H1 (cell line): ENCODE measurements at regions not wholly inside any gene's neighbourhood (a gene's known extent, or its start where the extent isn't known, plus 50 kb on each side); places are given as distances from the start of the nearest gene placed in this dataset.

ENCODE experiments used
- CTCF ChIA-PET: fragments of 300-600 bp; sonication (Branson Sonifier 250); formaldehyde crosslinking; loops from one replicate; lab custom pipeline; 2021; ENCODE audit not compliant: partially characterized antibody; lab: Charles Lee
- POLR2A ChIA-PET: fragments of 300-600 bp; sonication (Branson Sonifier 250); formaldehyde crosslinking; loops from one replicate; lab custom pipeline; 2021; ENCODE audit warnings: inconsistent platforms; ENCODE audit not compliant: partially characterized antibody; lab: Charles Lee
- DNase-seq, 2 experiments: peaks; one replicate each; pipeline versions ENCODE4 v3.0.0 to v3.0.0-alpha.2; 2010 to 2022; ENCODE audit warnings: low spot score in 2 of 2, low read depth in 1 of 2, mixed read lengths in 1 of 2
- FAIRE-seq: peaks from 2 replicates; lab custom pipeline; 2011; peaks lifted over from hg19 to GRCh38; lab: Jason Lieb, UNC
- H2AFZ ChIP-seq: 2 replicates; pipeline ENCODE4 v1.8.1; 2012; ENCODE audit warnings: low read length, inconsistent platforms
- H2AK5ac ChIP-seq: 2 replicates; pipeline ENCODE4 v1.6.1; 2013; ENCODE audit warnings: low read depth, low read length
- H2BK120ac ChIP-seq: replicated peaks from 2 replicates; pipeline ENCODE3; 2013; ENCODE audit warnings: low read depth, low read length, inconsistent platforms
- H2BK12ac ChIP-seq: 2 replicates; pipeline ENCODE4 v1.6.1; 2013; ENCODE audit warnings: low read depth, low read length
- H2BK15ac ChIP-seq: 2 replicates; pipeline ENCODE4 v1.6.1; 2013; ENCODE audit warnings: low read length
- H2BK20ac ChIP-seq: 2 replicates; pipeline ENCODE4 v1.6.1; 2013; ENCODE audit warnings: low read length
- H2BK5ac ChIP-seq: 2 replicates; pipeline ENCODE4 v1.6.1; 2013; ENCODE audit warnings: low read depth, low read length
- H3K14ac ChIP-seq: 2 replicates; pipeline ENCODE4 v1.6.1; 2013; ENCODE audit warnings: inconsistent platforms; ENCODE audit not compliant: insufficient read length
- H3K18ac ChIP-seq: 2 replicates; pipeline ENCODE4 v1.6.1; 2013; ENCODE audit warnings: low read length; ENCODE audit errors: extremely low read depth
- H3K23ac ChIP-seq: 2 replicates; pipeline ENCODE4 v1.6.1; 2013; ENCODE audit warnings: inconsistent platforms; ENCODE audit not compliant: insufficient read length
- H3K23me2 ChIP-seq: 2 replicates; pipeline ENCODE4 v1.6.1; 2013; ENCODE audit warnings: low read depth, low read length
- H3K27ac ChIP-seq: 2 replicates; pipeline ENCODE4 v1.6.1; 2011; ENCODE audit warnings: low read depth, low read length, inconsistent platforms
- H3K27me3 ChIP-seq, 4 experiments: replicated peaks in 1 of 4; 1 replicate in 1 of 4; 2 replicates in 3 of 4; pipeline versions ENCODE4 v1.6.1 to v1.8.1; 2011 to 2013; ENCODE audit warnings: low read length in 3 of 4, mild to moderate bottlenecking in 3 of 4, inconsistent platforms in 2 of 4, mixed read lengths in 2 of 4, moderate library complexity in 1 of 4; ENCODE audit not compliant: control insufficient read depth in 3 of 4, insufficient read depth in 3 of 4; ENCODE audit errors: extremely low read depth in 1 of 4
- H3K36me3 ChIP-seq, 4 experiments: 2 replicates each; pipeline versions ENCODE4 v1.6.1 to v1.8.1; 2011 to 2013; ENCODE audit warnings: mild to moderate bottlenecking in 4 of 4, low read length in 3 of 4, moderate library complexity in 2 of 4, control low read depth in 1 of 4, inconsistent platforms in 1 of 4; ENCODE audit not compliant: insufficient read depth in 4 of 4, control insufficient read depth in 2 of 4
- H3K4ac ChIP-seq: replicated peaks from 2 replicates; pipeline ENCODE3; 2013; ENCODE audit warnings: low read length, low read depth, mixed read lengths, inconsistent platforms; ENCODE audit not compliant: insufficient read length
- H3K4me1 ChIP-seq, 4 experiments: replicated peaks in 1 of 4; 1 replicate in 1 of 4; 2 replicates in 3 of 4; pipeline versions ENCODE4 v1.6.1 to v1.8.1; 2011 to 2013; ENCODE audit warnings: low read length in 3 of 4, inconsistent platforms in 2 of 4, mixed read lengths in 1 of 4; ENCODE audit not compliant: insufficient read depth in 4 of 4, control insufficient read depth in 3 of 4
- H3K4me2 ChIP-seq, 2 experiments: 2 replicates each; pipeline versions ENCODE4 v1.6.1 to v1.8.1; 2011 to 2013; ENCODE audit warnings: low read depth in 2 of 2, low read length in 2 of 2, control low read depth in 1 of 2, inconsistent platforms in 1 of 2, mild to moderate bottlenecking in 1 of 2; ENCODE audit not compliant: insufficient read depth in 1 of 2
- H3K4me3 ChIP-seq, 4 experiments: fragments of 200-600, 300-600 bp in 1 of 4; sonication (generic), shearing (Covaris generic), sonication (Bioruptor Twin) in 1 of 4; 2 replicates each; pipeline versions ENCODE4 v1.5.1 to v1.8.1; 2011 to 2016; ENCODE audit warnings: low read length in 4 of 4, low read depth in 3 of 4, control low read depth in 2 of 4, inconsistent platforms in 2 of 4, mild to moderate bottlenecking in 2 of 4, mixed read lengths in 1 of 4, moderate library complexity in 1 of 4; ENCODE audit not compliant: insufficient read depth in 2 of 4; ENCODE audit errors: extremely low read depth in 1 of 4
- H3K56ac ChIP-seq: replicated peaks from 2 replicates; pipeline ENCODE3; 2013; ENCODE audit warnings: low read depth, mild to moderate bottlenecking, mixed read lengths, low read length, inconsistent platforms; ENCODE audit not compliant: insufficient read length
- H3K79me1 ChIP-seq: 2 replicates; pipeline ENCODE4 v1.6.1; 2013; ENCODE audit warnings: low read depth, low read length, control low read depth
- H3K79me2 ChIP-seq, 2 experiments: 2 replicates each; pipeline versions ENCODE4 v1.6.1 to v1.8.1; 2012 to 2013; ENCODE audit warnings: low read length in 2 of 2, mild to moderate bottlenecking in 2 of 2, inconsistent platforms in 1 of 2; ENCODE audit not compliant: insufficient read depth in 2 of 2, control insufficient read depth in 1 of 2
- H3K9ac ChIP-seq, 4 experiments: replicated peaks in 1 of 4; 1 replicate in 1 of 4; 2 replicates in 3 of 4; pipeline versions ENCODE4 v1.6.1 to v1.8.1; 2011 to 2013; ENCODE audit warnings: low read depth in 3 of 4, low read length in 3 of 4, control low read depth in 2 of 4, mild to moderate bottlenecking in 2 of 4, moderate library complexity in 2 of 4, inconsistent platforms in 1 of 4; ENCODE audit errors: extremely low read depth in 1 of 4
- H3K9me3 ChIP-seq, 2 experiments: 2 replicates each; pipeline versions ENCODE4 v1.6.1 to v1.8.1; 2012 to 2013; ENCODE audit warnings: mild to moderate bottlenecking in 2 of 2, moderate library complexity in 2 of 2, control low read depth in 1 of 2, inconsistent platforms in 1 of 2, low read depth in 1 of 2, low read length in 1 of 2, mixed read lengths in 1 of 2; ENCODE audit not compliant: insufficient read depth in 2 of 2
- H4K20me1 ChIP-seq, 2 experiments: replicated peaks in 1 of 2; 2 replicates each; pipeline versions ENCODE3 to v1.8.1; 2011 to 2013; ENCODE audit warnings: inconsistent platforms in 2 of 2, low read length in 2 of 2, mild to moderate bottlenecking in 1 of 2; ENCODE audit not compliant: insufficient read depth in 2 of 2, control insufficient read depth in 1 of 2
- H4K5ac ChIP-seq: 2 replicates; pipeline ENCODE4 v1.6.1; 2013; ENCODE audit warnings: low read length, low read depth, mixed read lengths, inconsistent platforms; ENCODE audit not compliant: insufficient read length
- H4K8ac ChIP-seq: 2 replicates; pipeline ENCODE4 v1.8.0; 2013; ENCODE audit warnings: mild to moderate bottlenecking, moderate library complexity, low read length, inconsistent platforms; ENCODE audit not compliant: insufficient read depth; ENCODE audit errors: extremely low read depth
- H4K91ac ChIP-seq: replicated peaks from 2 replicates; pipeline ENCODE3; 2013; ENCODE audit warnings: low read length, mixed read lengths, inconsistent platforms; ENCODE audit not compliant: insufficient read length
- BACH1 ChIP-seq: IDR thresholded peaks from 2 replicates; pipeline ENCODE4 v1.6.1; 2012; ENCODE audit warnings: low read length, improper control_type of control experiment
- EZH2 ChIP-seq: fragments of 200-600 bp; sonication (generic); IDR thresholded peaks from 2 replicates; pipeline ENCODE4 v1.7.1; 2012; ENCODE audit warnings: low read depth, mild to moderate bottlenecking, moderate library complexity, low read length, inconsistent platforms; ENCODE audit not compliant: severe bottlenecking
- GTF2F1 ChIP-seq: IDR thresholded peaks from 2 replicates; pipeline ENCODE4 v1.6.1; 2012; ENCODE audit warnings: low read depth, low read length, improper control_type of control experiment, borderline replicate concordance
- POU5F1 ChIP-seq: IDR thresholded peaks from 2 replicates; pipeline ENCODE4 v1.6.1; 2011; ENCODE audit warnings: low read depth, mild to moderate bottlenecking, low read length, moderate library complexity
- RBBP5 ChIP-seq: IDR thresholded peaks from 2 replicates; pipeline ENCODE4 v1.7.1; 2012; ENCODE audit warnings: low read depth, mild to moderate bottlenecking, inconsistent platforms, low read length, moderate library complexity, borderline replicate concordance
- RFX5 ChIP-seq: IDR thresholded peaks from 2 replicates; pipeline ENCODE4 v1.6.1; 2011; ENCODE audit warnings: low read depth, low read length, improper control_type of control experiment, borderline replicate concordance
- SAP30 ChIP-seq: fragments of 300-600 bp; sonication (generic); IDR thresholded peaks from 2 replicates; pipeline ENCODE4 v1.7.1; 2012; ENCODE audit warnings: low read length, moderate library complexity, mild to moderate bottlenecking, inconsistent platforms; ENCODE audit not compliant: insufficient read depth, insufficient replicate concordance
- SIX5 ChIP-seq: IDR thresholded peaks from 2 replicates; pipeline ENCODE4 v1.6.1; 2011; ENCODE audit warnings: mild to moderate bottlenecking, low read depth, low read length
- SP1 ChIP-seq: IDR thresholded peaks from 2 replicates; pipeline ENCODE4 v1.6.1; 2011; ENCODE audit warnings: low read depth, low read length
- TAF7 ChIP-seq: optimal IDR thresholded peaks from 2 replicates; pipeline ENCODE3; 2011; ENCODE audit warnings: low read depth, mild to moderate bottlenecking, inconsistent platforms, low read length, moderate library complexity, borderline replicate concordance
- TBP ChIP-seq: IDR thresholded peaks from 2 replicates; pipeline ENCODE4 v1.6.1; 2011; ENCODE audit warnings: low read depth, low read length, improper control_type of control experiment
- TEAD4 ChIP-seq: IDR thresholded peaks from 2 replicates; pipeline ENCODE4 v1.6.1; 2012; ENCODE audit warnings: low read depth, low read length, inconsistent platforms, mixed read lengths
- WGBS, 2 experiments: shearing (Covaris generic) in 1 of 2; methylation state at CpG; one replicate each; pipeline versions ENCODE4 v1.1.6 to v1.1.7; 2013 to 2015; ENCODE audit warnings: low lambda C conversion rate in 2 of 2, mixed read lengths in 2 of 2, inconsistent platforms in 1 of 2, low coverage in 1 of 2, missing lambda C conversion rate in 1 of 2; ENCODE audit not compliant: insufficient replicate concordance in 2 of 2, insufficient coverage in 1 of 2, insufficient read length in 1 of 2; ENCODE audit errors: extremely low coverage in 1 of 2, missing lambda C conversion rate in 1 of 2; 5-methylcytosine and 5-hydroxymethylcytosine counted together

DNA sequence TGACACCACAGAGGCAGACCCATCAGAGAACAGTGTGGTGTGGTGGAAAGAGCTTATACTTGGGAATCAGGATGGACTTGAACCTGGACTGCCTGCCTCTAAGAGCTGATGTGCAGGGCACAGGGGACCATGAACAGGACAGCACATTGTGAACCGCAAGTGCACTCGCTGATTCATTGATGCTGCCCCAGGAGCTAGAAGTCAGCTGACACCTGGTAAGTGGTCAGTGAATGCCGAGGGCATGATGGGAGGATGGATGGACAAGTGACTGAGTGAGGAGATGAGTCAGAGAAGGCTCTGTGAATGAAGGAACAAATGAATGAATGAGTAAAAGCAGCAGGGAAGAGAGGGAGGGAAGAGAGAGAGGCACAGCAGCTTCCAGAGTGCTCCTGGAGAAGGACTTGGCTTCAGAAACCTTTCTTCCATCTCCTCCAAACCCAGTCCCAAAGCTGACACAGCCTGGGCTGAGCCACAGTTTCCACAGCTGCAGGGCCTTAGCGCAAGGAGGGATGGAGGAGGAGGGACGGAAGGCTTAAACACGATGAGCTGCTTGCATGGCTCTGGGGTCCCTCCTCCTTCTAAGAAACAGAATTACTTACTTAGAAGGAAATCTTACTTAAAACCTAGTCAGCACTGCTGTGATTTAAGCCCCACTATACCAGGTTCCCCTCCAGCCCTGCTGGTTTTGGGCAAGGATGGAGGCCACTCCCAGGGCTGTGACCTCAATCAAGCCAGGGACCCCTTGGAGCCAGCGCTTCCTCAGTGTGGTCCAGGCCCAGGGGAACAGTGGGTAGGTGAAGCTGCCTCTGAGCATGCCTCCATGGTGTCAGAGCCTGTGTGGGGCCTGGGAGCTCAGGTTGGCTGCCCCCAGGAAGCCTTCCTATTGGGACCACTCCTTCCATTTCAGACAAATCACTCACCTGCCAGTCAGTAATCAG, 184.6 kb downstream of the TMEM132E start:
- no peaks in the 10 kb centered on the region for H3K79me2 ChIP-seq
- no peak overlapping the region for H3K14ac ChIP-seq
- H3K4ac ChIP-seq, result no peak overlapping the region
- no peak overlapping the region for H3K56ac ChIP-seq
- no peaks in the 10 kb centered on the region for H3K79me1 ChIP-seq
- H2BK20ac ChIP-seq, result no peak overlapping the region
- H3K27ac ChIP-seq, result no peak overlapping the region
- ChIA-PET CTCF (interaction anchor here (0.6 to 1.1 kb wide), 4 partner anchors 44 to 1304 kb away, joined by 3 read pairs; no protein-coding TSS in a partner anchor), POLR2A (no interaction called here)
- no peak overlapping the region for H3K18ac ChIP-seq
- WGBS, 2 experiments, result 90% methylated on average over 6 of the region's 7 CpGs; no CpG with 5 or more reads in 1 of the 2 experiments
- DNase-seq (no peak), FAIRE-seq (no peak)
- H3K27me3 ChIP-seq, result no peaks in the 10 kb centered on the region; a peak in 1 of 7 replicates
- H2BK5ac ChIP-seq, result peak overlapping the region; percentile 40; the same call in 1 of the 2 replicates
- H3K9me3 ChIP-seq, result no peaks in the 10 kb centered on the region
- no peaks in the 10 kb centered on the region for H3K23me2 ChIP-seq
- no peak overlapping the region for H3K9ac ChIP-seq
- H2BK12ac ChIP-seq, result peak overlapping the region; percentile 75; the same call in 1 of the 2 replicates
- peak overlapping the region; percentile 93; the same call in 1 of the 2 replicates for H2BK15ac ChIP-seq
- no peak overlapping the region for H4K5ac ChIP-seq
- no peak overlapping the region; the same call in 1 of the 2 replicates for H2AK5ac ChIP-seq
- no peak overlapping the region for H3K4me3 ChIP-seq
- no peaks in the 10 kb centered on the region for H4K20me1 ChIP-seq
- H4K91ac ChIP-seq, result peak overlapping the region; percentile 16
- H3K36me3 ChIP-seq, result no peaks in the 10 kb centered on the region; a peak in 1 of 8 replicates
- H4K8ac ChIP-seq, result no peak overlapping the region
- H3K23ac ChIP-seq, result no peak overlapping the region
- H2AFZ ChIP-seq, result no peak overlapping the region
- peaks cover 2 to 14% (median 6%) of the 10 kb centered on the region in 4 experiments; a peak in 5 of 7 replicates for H3K4me1 ChIP-seq
- H3K4me2 ChIP-seq, result peak overlapping the region; percentile 29 to 37; a peak in 1 of 4 replicates
- no peak overlapping the region for H2BK120ac ChIP-seq
- no peak for TF ChIP-seq RFX5
- no peak for TF ChIP-seq TBP
- TF ChIP-seq TAF7, result no peak
- no peak for TF ChIP-seq SIX5
- no peak for TF ChIP-seq SAP30
- no peak for TF ChIP-seq SP1
- TF ChIP-seq EZH2, result no peak
- TF ChIP-seq BACH1, result no peak
- TF ChIP-seq POU5F1, result no peak
- no peak for TF ChIP-seq TEAD4
- no peak for TF ChIP-seq GTF2F1
- TF ChIP-seq RBBP5, result no peak
